A673 (cell line): ENCODE measurements at regions not wholly inside any gene's neighbourhood (a gene's known extent, or its start where the extent isn't known, plus 50 kb on each side); places are given as distances from the start of the nearest gene placed in this dataset.
"Not testable (repeated sequence)": the region's sequence is repeated elsewhere in the genome, so short reads cannot be mapped to it uniquely, and the experiment has no call there.

Experiments used
- CTCF ChIP-seq: fragments of 300-800, 200-600 bp; sonication (generic); conservative IDR thresholded peaks from 2 replicates; pipeline ENCODE4 v1.5.1; 2017; ENCODE audit warnings: low read depth, mild to moderate bottlenecking, antibody characterized with exemption, low read length, moderate library complexity, mixed read lengths
- EZH2 ChIP-seq: fragments of 200-600 bp; sonication (generic); IDR thresholded peaks from 2 replicates; pipeline ENCODE4 v1.6.1; 2017; ENCODE audit warnings: borderline replicate concordance, low read depth, mild to moderate bottlenecking, mixed read lengths, antibody characterized with exemption, low read length; ENCODE audit not compliant: poor library complexity, severe bottlenecking

- not testable (repeated sequence) for TF ChIP-seq CTCF, EZH2
Measured at GRCh38 chr11:79499929-79500328, 59.1 kb upstream of the TENM4 start.
